NOMO-1 (cell line): ENCODE measurements at regions not wholly inside any gene's neighbourhood (a gene's known extent, or its start where the extent isn't known, plus 50 kb on each side); places are given as distances from the start of the nearest gene placed in this dataset.
A peak's percentile ranks its signal among the peaks of the same experiment; 100 is the strongest.

ENCODE experiments used
- DNase-seq, 2 experiments: peaks; one replicate each; lab custom pipeline; 2025; ENCODE audit not compliant: unreplicated experiment in 2 of 2; lab: John Stamatoyannopoulos, UW

GRCh38 chr22:27212102-27212501 lies 554.7 kb downstream of the MIAT start:
- DNase-seq: no peak

GRCh38 chr22:27212617-27213177 lies 555.3 kb downstream of the MIAT start:
- peak in 1 of 2 experiments; percentile 32 for DNase-seq

GRCh38 chr22:27213294-27213693 lies 555.9 kb downstream of the MIAT start:
- no peak for DNase-seq

GRCh38 chr22:27213766-27214581 lies 556.6 kb downstream of the MIAT start:
- DNase-seq: no peak

GRCh38 chr22:27214691-27215090 lies 557.3 kb downstream of the MIAT start:
- DNase-seq: no peak

- no peak for DNase-seq
These were observed 558.5 kb downstream of the MIAT start for GRCh38 chr22:27215871-27216270.

GRCh38 chr22:27216444-27216843 lies 559.1 kb downstream of the MIAT start:
- DNase-seq: no peak

GRCh38 chr22:27217154-27217553 lies 559.8 kb downstream of the MIAT start:
- no peak for DNase-seq

GRCh38 chr22:27218012-27218920 lies 560.9 kb downstream of the MIAT start:
- DNase-seq: no peak

- no peak for DNase-seq
These were observed 561.6 kb downstream of the MIAT start for GRCh38 chr22:27219036-27219435.

- no peak for DNase-seq
These were observed 563.0 kb downstream of the MIAT start for GRCh38 chr22:27220339-27220738.

- DNase-seq: no peak
These were observed 564.8 kb downstream of the MIAT start for GRCh38 chr22:27222178-27222577.

GRCh38 chr22:27223317-27224177 lies 566.2 kb downstream of the MIAT start:
- no peak for DNase-seq

- no peak for DNase-seq
These were observed 567.3 kb downstream of the MIAT start for GRCh38 chr22:27224485-27225374.

GRCh38 chr22:27226666-27227065 lies 569.3 kb downstream of the MIAT start:
- DNase-seq: no peak

- no peak for DNase-seq
These were observed 571.4 kb downstream of the MIAT start for GRCh38 chr22:27228771-27229170.

GRCh38 chr22:27230189-27230588 lies 571.4 kb downstream of the MN1 start:
- no peak for DNase-seq

- DNase-seq: no peak
These were observed 570.3 kb downstream of the MN1 start for GRCh38 chr22:27231266-27231665.

GRCh38 chr22:27232077-27232476 lies 569.5 kb downstream of the MN1 start:
- DNase-seq: no peak
